B cell (primary cell): ENCODE measurements at regions not wholly inside any gene's neighbourhood (a gene's known extent, or its start where the extent isn't known, plus 50 kb on each side); places are given as distances from the start of the nearest gene placed in this dataset.

Experiments
- ATAC-seq: fragments of 200-7000 bp; cut with Tn5 transposase; one replicate; pipeline ENCODE4 v1.10.0; 2021; ENCODE audit warnings: low read depth, mild to moderate bottlenecking, moderate number of reproducible peaks, moderate library complexity
- CTCF ChIA-PET: fragments of 350-600 bp; sonication (Branson Sonifier 250); formaldehyde crosslinking; loops from one replicate; lab custom pipeline; 2021; ENCODE audit warnings: antibody characterized with exemption, inconsistent platforms; lab: Charles Lee
- POLR2A ChIA-PET: fragments of 350-600 bp; sonication (Branson Sonifier 250); formaldehyde crosslinking; loops from one replicate; lab custom pipeline; 2021; ENCODE audit warnings: antibody characterized with exemption; lab: Charles Lee
- DNase-seq: peaks from one replicate; pipeline ENCODE4 v3.0.0; 2013
- H2AFZ ChIP-seq: 2 replicates; pipeline ENCODE4 v1.6.1; 2012; ENCODE audit warnings: mild to moderate bottlenecking, low read depth, low read length; ENCODE audit not compliant: insufficient read depth, poor library complexity, severe bottlenecking
- H3K27ac ChIP-seq, 2 donors: 1 replicate in 1 of 2; 2 replicates in 1 of 2; pipeline ENCODE4 v1.5.1; 2012 to 2013; ENCODE audit warnings: low read length in 2 of 2, mild to moderate bottlenecking in 2 of 2, moderate library complexity in 1 of 2
- H3K27me3 ChIP-seq, 4 experiments: fragments of 200-600 bp in 1 of 4; sonication (generic) in 1 of 4; replicated peaks in 1 of 4; 1 replicate in 2 of 4; 2 replicates in 2 of 4; pipeline versions ENCODE4 v1.6.1 to v1.7.0; 2013 to 2016; ENCODE audit warnings: low read length in 3 of 4, mild to moderate bottlenecking in 2 of 4, mixed read lengths in 1 of 4, moderate library complexity in 1 of 4; ENCODE audit not compliant: insufficient read depth in 4 of 4, control insufficient read depth in 3 of 4; ENCODE audit errors: control extremely low read depth in 1 of 4
- H3K36me3 ChIP-seq, 2 experiments: replicated peaks in 1 of 2; 1 replicate in 1 of 2; 2 replicates in 1 of 2; pipeline versions ENCODE4 v1.6.1 to v1.7.1; 2013; ENCODE audit warnings: low read length in 1 of 2; ENCODE audit not compliant: insufficient read depth in 2 of 2, control insufficient read depth in 1 of 2; ENCODE audit errors: control extremely low read depth in 1 of 2, extremely low read depth in 1 of 2
- H3K4me1 ChIP-seq, 2 donors: fragments of 200-600 bp in 1 of 2; sonication (generic) in 1 of 2; 1 replicate in 1 of 2; 2 replicates in 1 of 2; pipeline versions ENCODE4 v1.5.1 to v1.6.1; 2013 to 2017; ENCODE audit warnings: low read length in 2 of 2; ENCODE audit not compliant: control insufficient read depth in 2 of 2, insufficient read depth in 2 of 2
- H3K4me2 ChIP-seq: replicated peaks from 2 replicates; pipeline ENCODE3; 2012; ENCODE audit warnings: mild to moderate bottlenecking, low read depth, low read length; ENCODE audit not compliant: poor library complexity, severe bottlenecking
- H3K4me3 ChIP-seq, 5 experiments: fragments of 200-600 bp in 1 of 5; sonication (generic) in 1 of 5; 1 replicate in 3 of 5; 2 replicates in 2 of 5; pipeline versions ENCODE4 v1.5.1 to v1.7.0; 2011 to 2016; ENCODE audit warnings: low read length in 4 of 5, mild to moderate bottlenecking in 4 of 5, low read depth in 2 of 5, control low read depth in 1 of 5, moderate library complexity in 1 of 5; ENCODE audit not compliant: insufficient read depth in 1 of 5; ENCODE audit errors: control extremely low read depth in 1 of 5, extremely low read depth in 1 of 5
- H3K79me2 ChIP-seq: fragments of 200-600 bp; sonication (generic); one replicate; pipeline ENCODE4 v1.6.0; 2016; ENCODE audit warnings: low read length; ENCODE audit not compliant: control insufficient read depth, insufficient read depth
- H3K9ac ChIP-seq: fragments of 200-600 bp; sonication (generic); 2 replicates; pipeline ENCODE4 v1.6.1; 2017; ENCODE audit warnings: mild to moderate bottlenecking, low read length, moderate library complexity
- H3K9me3 ChIP-seq, 3 donors: one replicate each; pipeline versions ENCODE4 v1.6.1 to v1.7.1; 2013; ENCODE audit warnings: low read length in 2 of 3; ENCODE audit not compliant: control insufficient read depth in 2 of 3, insufficient read depth in 1 of 3; ENCODE audit errors: control extremely low read depth in 1 of 3
- H4K20me1 ChIP-seq: 2 replicates; pipeline ENCODE4 v1.6.0; 2012; ENCODE audit warnings: mild to moderate bottlenecking, low read length; ENCODE audit not compliant: insufficient read depth, control insufficient read depth, poor library complexity, severe bottlenecking
- H3K27ac Mint-ChIP-seq: one replicate; pipeline ENCODE4 v1.8.0; 2021; ENCODE audit warnings: mixed read lengths
- H3K27me3 Mint-ChIP-seq: one replicate; pipeline ENCODE4 v1.8.0; 2021; ENCODE audit warnings: mixed read lengths
- H3K4me1 Mint-ChIP-seq: one replicate; pipeline ENCODE4 v1.8.0; 2021; ENCODE audit warnings: mixed read lengths
- H3K4me3 Mint-ChIP-seq: one replicate; pipeline ENCODE4 v1.8.0; 2021; ENCODE audit warnings: mixed read lengths
- H3K9me3 Mint-ChIP-seq: one replicate; pipeline ENCODE4 v1.8.0; 2022; ENCODE audit warnings: mixed read lengths; ENCODE audit not compliant: insufficient read depth
- CTCF ChIP-seq: fragments of 200-600 bp; IDR thresholded peaks from one replicate; pipeline ENCODE4 v1.8.0; 2022; ENCODE audit warnings: antibody characterized with exemption, mild to moderate bottlenecking
- EZH2 ChIP-seq: IDR thresholded peaks from 2 replicates; pipeline ENCODE4 v1.6.1; 2012; ENCODE audit warnings: borderline replicate concordance, low read depth, mild to moderate bottlenecking, moderate library complexity, low read length; ENCODE audit not compliant: insufficient read depth, poor library complexity, severe bottlenecking
- WGBS: methylation state at CpG from one replicate; pipeline ENCODE4 v1.1.5; 2013; ENCODE audit warnings: missing lambda C conversion rate; ENCODE audit not compliant: insufficient coverage; 5-methylcytosine and 5-hydroxymethylcytosine counted together
- intact Hi-C: fragments of 100-400 bp; cut with micrococcal nuclease; formaldehyde crosslinking; loops from one replicate; pipeline ENCODE4 v1.10.0; 2022

DNA sequence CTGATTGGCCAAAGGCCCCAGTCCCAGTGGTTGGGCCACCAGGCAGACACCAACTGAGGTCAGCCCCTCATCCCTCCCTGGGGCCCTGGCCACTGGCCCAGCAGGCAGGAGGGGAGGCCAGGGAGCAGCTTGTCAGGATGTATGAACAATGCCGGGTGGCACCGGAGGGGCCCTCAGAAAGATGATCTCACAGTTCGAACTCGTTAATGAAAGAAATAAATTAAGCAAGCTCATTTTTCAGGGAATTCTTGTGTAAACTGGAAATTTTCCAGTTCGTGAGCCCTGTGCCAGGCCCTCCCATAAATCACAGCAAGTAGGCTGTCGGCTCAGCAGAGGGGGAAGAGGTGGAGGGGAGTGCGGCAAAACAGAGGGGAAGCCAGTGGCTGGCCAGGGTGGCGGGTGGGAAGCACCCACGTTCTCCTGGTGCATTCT lies 177.0 kb upstream of the VASH1 start:
- H3K27me3 ChIP-seq, result no peaks in the 10 kb centered on the region
- no peak overlapping the region for H2AFZ ChIP-seq
- ChIA-PET POLR2A (no interaction called here), CTCF (no interaction called here)
- intact Hi-C loops, result no loop called here
- no peak overlapping the region for H3K4me3 ChIP-seq
- H3K9ac ChIP-seq, result no peak overlapping the region
- no peak overlapping the region for H3K27ac ChIP-seq
- H4K20me1 ChIP-seq, result no peaks in the 10 kb centered on the region
- H3K4me3 Mint-ChIP-seq, result no peak overlapping the region
- no peak for DNase-seq
- H3K9me3 Mint-ChIP-seq, result no peaks in the 10 kb centered on the region
- no peak for TF ChIP-seq EZH2
- no peak for TF ChIP-seq CTCF
- 71% methylated on average over 6 of the region's 9 CpGs for WGBS
- peaks cover 21% of the 10 kb centered on the region for H3K27me3 Mint-ChIP-seq
- no peak for ATAC-seq
- H3K4me1 Mint-ChIP-seq, result no peaks in the 10 kb centered on the region
- H3K27ac Mint-ChIP-seq, result no peak overlapping the region
- H3K36me3 ChIP-seq, result no peaks in the 10 kb centered on the region
- H3K9me3 ChIP-seq, result no peaks in the 10 kb centered on the region
- H3K4me2 ChIP-seq, result no peak overlapping the region
- H3K4me1 ChIP-seq, result no peaks in the 10 kb centered on the region
- no peaks in the 10 kb centered on the region for H3K79me2 ChIP-seq

- no peak for TF ChIP-seq CTCF
- no peak for TF ChIP-seq EZH2
- Mint-ChIP-seq H3K4me3 (no peak overlapping the region), H3K9me3 (no peaks in the 10 kb centered on the region), H3K27me3 (peaks cover 19% of the 10 kb centered on the region), H3K4me1 (no peaks in the 10 kb centered on the region), H3K27ac (no peak overlapping the region)
- intact Hi-C loops, result no loop called here
- ATAC-seq (no peak), DNase-seq (no peak)
- Histone ChIP-seq H3K4me3 (no peak overlapping the region), H3K4me2 (no peak overlapping the region), H3K4me1 (no peaks in the 10 kb centered on the region), H3K27me3 (no peaks in the 10 kb centered on the region), H3K36me3 (no peaks in the 10 kb centered on the region), H3K9me3 (no peaks in the 10 kb centered on the region), H3K79me2 (no peaks in the 10 kb centered on the region), H4K20me1 (no peaks in the 10 kb centered on the region), H2AFZ (no peak overlapping the region), H3K9ac (no peak overlapping the region), H3K27ac (no peak overlapping the region)
- ChIA-PET POLR2A (no interaction called here), CTCF (no interaction called here)
- 60% methylated on average over 2 of the region's 8 CpGs for WGBS
Observed at GRCh38 chr14:76585616-76586015, 175.7 kb upstream of the VASH1 start.
